K562 (cell line): ENCODE measurements at regions not wholly inside any gene's neighbourhood (a gene's known extent, or its start where the extent isn't known, plus 50 kb on each side); places are given as distances from the start of the nearest gene placed in this dataset.

Experiments used
- ATAC-seq: fragments of 200-7000 bp; cut with Tn5 transposase; 3 replicates; pipeline ENCODE4 v1.9.1; 2020; ENCODE audit warnings: moderate library complexity
- BruUV-seq: library from RNA; stranded (reverse); fragments of 400-500 nt; replicated peaks from 2 replicates; lab custom pipeline; 2021; lab: Mats Ljungman, UMichigan
- CTCF ChIA-PET: fragments of 300-600 bp; formaldehyde crosslinking; extraction: SDS; loops from one replicate; lab custom pipeline; 2021; ENCODE audit warnings: low intra/inter-chr PET ratio; lab: Yijun Ruan, JAX
- POLR2A ChIA-PET: fragments of 300-600, 350-650 bp; sonication (Branson Sonifier 250); formaldehyde crosslinking; extraction: SDS; loops from one replicate; lab custom pipeline; 2021; ENCODE audit warnings: antibody characterized with exemption, inconsistent platforms; lab: Yijun Ruan, JAX
- DNase-seq, 4 experiments: peaks; one replicate each; pipeline versions ENCODE4 v3.0.0 to v3.0.0-alpha.2; 2011 to 2018; ENCODE audit warnings: low spot score in 3 of 4, mixed read lengths in 3 of 4; ENCODE audit errors: extremely low read depth in 1 of 4
- FAIRE-seq: peaks from 2 replicates; lab custom pipeline; 2011; peaks lifted over from hg19 to GRCh38; lab: Jason Lieb, UNC
- H2AFZ ChIP-seq: 2 replicates; pipeline ENCODE4 v1.6.0; 2011; ENCODE audit warnings: low read depth, low read length, control low read depth, inconsistent platforms
- H3K27ac ChIP-seq: fragments of 200-600 bp; 3 replicates; pipeline ENCODE4 v1.8.0; 2011; ENCODE audit warnings: low read depth, mild to moderate bottlenecking, control low read depth, inconsistent platforms, low read length, moderate library complexity, mixed read lengths; ENCODE audit errors: extremely low read depth
- H3K27me3 ChIP-seq, 2 experiments: fragments of 300-600 bp in 1 of 2; 2 replicates in 1 of 2; 3 replicates in 1 of 2; pipeline versions ENCODE4 v1.6.0 to v1.8.0; 2011; ENCODE audit warnings: inconsistent platforms in 2 of 2, low read length in 2 of 2, mild to moderate bottlenecking in 1 of 2, mixed read lengths in 1 of 2, moderate library complexity in 1 of 2; ENCODE audit not compliant: control insufficient read depth in 2 of 2, insufficient read depth in 2 of 2
- H3K36me3 ChIP-seq: fragments of 300-600 bp; 3 replicates; pipeline ENCODE4 v1.8.0; 2011; ENCODE audit warnings: mild to moderate bottlenecking, low read length, inconsistent platforms; ENCODE audit not compliant: control insufficient read depth, insufficient read depth
- H3K4me1 ChIP-seq, 2 experiments: fragments of 200-600 bp in 1 of 2; replicated peaks in 1 of 2; 2 replicates in 1 of 2; 3 replicates in 1 of 2; pipeline versions ENCODE4 v1.5.1 to v1.8.0; 2011; ENCODE audit warnings: inconsistent platforms in 2 of 2, low read length in 2 of 2, mild to moderate bottlenecking in 1 of 2, mixed read lengths in 1 of 2, moderate library complexity in 1 of 2; ENCODE audit not compliant: control insufficient read depth in 2 of 2, insufficient read depth in 2 of 2
- H3K4me2 ChIP-seq: 2 replicates; pipeline ENCODE4 v1.6.1; 2011; ENCODE audit warnings: low read length, control low read depth, inconsistent platforms, mixed read lengths; ENCODE audit not compliant: insufficient read depth
- H3K4me3 ChIP-seq: fragments of 200-600 bp; sonication (generic), shearing (Covaris generic); 2 replicates; pipeline ENCODE4 v1.5.1; 2016; ENCODE audit warnings: control low read depth, inconsistent platforms
- H3K79me2 ChIP-seq: fragments of 200-600 bp; 3 replicates; pipeline ENCODE4 v1.8.0; 2011; ENCODE audit warnings: low read length, inconsistent platforms; ENCODE audit not compliant: control insufficient read depth, insufficient read depth
- H3K9ac ChIP-seq, 2 experiments: 2 replicates each; pipeline versions ENCODE4 v1.6.0 to v1.6.1; 2011; ENCODE audit warnings: low read depth in 2 of 2, low read length in 2 of 2, control low read depth in 1 of 2, inconsistent platforms in 1 of 2, mild to moderate bottlenecking in 1 of 2, mixed read lengths in 1 of 2; ENCODE audit not compliant: insufficient read depth in 1 of 2
- H3K9me1 ChIP-seq: one replicate; pipeline ENCODE4 v1.6.0; 2011; ENCODE audit warnings: inconsistent platforms, mild to moderate bottlenecking, low read length, moderate library complexity; ENCODE audit not compliant: control insufficient read depth, insufficient read depth
- H3K9me3 ChIP-seq: replicated peaks from 2 replicates; pipeline ENCODE4 v1.5.1; 2011; ENCODE audit warnings: low read depth, low read length, inconsistent platforms; ENCODE audit not compliant: control insufficient read depth, insufficient read depth
- H4K20me1 ChIP-seq: replicated peaks from 2 replicates; pipeline ENCODE4 v1.6.1; 2011; ENCODE audit warnings: low read length, inconsistent platforms, mixed read lengths; ENCODE audit not compliant: control insufficient read depth, insufficient read depth
- HEY1 ChIP-seq: fragments of 250-450 bp; sonication (Bioruptor Pico); IDR thresholded peaks from 2 replicates; pipeline ENCODE4 v1.5.0; 2020; ENCODE audit warnings: mild to moderate bottlenecking, moderate library complexity, borderline replicate concordance
- KDM2B ChIP-seq: fragments of 250-450 bp; sonication (Bioruptor Pico); IDR thresholded peaks from 2 replicates; pipeline ENCODE4 v1.8.0; 2021; ENCODE audit warnings: mild to moderate bottlenecking, moderate library complexity
- NFE2 ChIP-seq: IDR thresholded peaks from 2 replicates; pipeline ENCODE4 v1.6.1; 2014; ENCODE audit warnings: antibody characterized with exemption, low read depth
- ZNF324 ChIP-seq: fragments of 250-450 bp; sonication (Bioruptor Pico); IDR thresholded peaks from 2 replicates; pipeline ENCODE4 v1.4.0; 2020; ENCODE audit warnings: mild to moderate bottlenecking
- ZNF583 ChIP-seq: fragments of 250-450 bp; sonication (Bioruptor Pico); IDR thresholded peaks from 2 replicates; pipeline ENCODE4 v1.4.0; 2020
- WGBS: fragments of 100-300 bp; shearing (Covaris generic); methylation state at CpG from one replicate; pipeline ENCODE4 v1.1.6; 2016; ENCODE audit warnings: low coverage, mixed read lengths; ENCODE audit not compliant: insufficient coverage; ENCODE audit errors: missing lambda C conversion rate; 5-methylcytosine and 5-hydroxymethylcytosine counted together
- in situ Hi-C: fragments of 300-500 bp; cut with MboI; formaldehyde crosslinking; loops from 4 replicates; pipeline ENCODE4 v1.15.0; 2018; ENCODE audit warnings: inconsistent platforms, mixed read lengths
- intact Hi-C: fragments of 100-400 bp; cut with micrococcal nuclease; formaldehyde crosslinking; loops from 2 replicates; pipeline ENCODE4 v1.14.2; 2022
- TF ChIP-seq, protein P1 (sequence below): IDR thresholded peaks from 2 replicates; pipeline ENCODE4 v1.6.1; 2016; ENCODE audit warnings: missing genetic modification characterization, missing compliant biosample characterization

DNA sequence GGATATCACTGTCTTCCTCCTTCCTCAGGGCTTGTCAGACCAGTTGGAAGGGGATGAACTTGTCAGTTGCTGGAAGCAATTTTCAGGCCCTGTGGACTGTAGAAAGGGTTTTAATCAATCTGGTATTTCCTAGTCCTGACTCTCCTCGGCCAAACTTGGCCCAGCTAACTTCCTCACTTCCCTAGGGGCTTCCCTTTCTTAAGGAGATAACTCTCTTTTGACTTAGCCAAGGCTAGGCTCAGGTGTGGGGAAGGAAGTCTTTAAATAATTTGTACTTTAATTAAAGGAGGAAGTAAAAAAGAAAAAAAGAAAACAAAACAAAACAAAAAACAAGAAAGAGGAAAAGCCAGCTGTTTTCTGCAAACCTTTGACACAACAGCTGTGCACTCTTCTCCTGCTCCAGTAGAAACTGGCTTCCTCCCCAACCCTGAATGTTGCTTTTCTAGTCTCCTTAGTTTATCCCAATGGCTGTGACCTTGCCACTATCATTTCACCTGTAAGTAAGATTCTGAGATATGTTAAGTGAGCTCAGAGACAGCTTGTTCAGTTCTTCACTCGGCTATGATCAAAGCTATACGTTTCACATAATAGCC, 53.0 kb upstream of the ST3GAL6 start:
- Histone ChIP-seq H3K9ac (no peak overlapping the region), H3K27me3 (no peaks in the 10 kb centered on the region; a peak in 1 of 5 replicates), H3K9me1 (no peaks in the 10 kb centered on the region), H4K20me1 (no peaks in the 10 kb centered on the region), H3K79me2 (no peaks in the 10 kb centered on the region), H2AFZ (no peak overlapping the region), H3K4me3 (no peak overlapping the region), H3K4me2 (no peak overlapping the region), H3K9me3 (no peaks in the 10 kb centered on the region), H3K4me1 (no peaks in the 10 kb centered on the region)
- in situ Hi-C loops (no loop called here), intact Hi-C loops (no loop called here)
- ATAC-seq (no peak), DNase-seq (no peak), FAIRE-seq (no peak)
- WGBS = 0% methylated on average over 3 of the region's 3 CpGs
- ChIA-PET CTCF (no interaction called here), POLR2A (interaction anchor here (0.6 kb wide), 1 partner anchor 12 kb away, joined by 3 read pairs; no protein-coding TSS in a partner anchor)
- TF ChIP-seq ZNF583 (no peak), ZNF324 (CRISPR knock-in tag) (no peak), KDM2B (no peak), NFE2 (no peak), HEY1 (CRISPR knock-in tag) (no peak)
- TF ChIP-seq, protein P1, sequence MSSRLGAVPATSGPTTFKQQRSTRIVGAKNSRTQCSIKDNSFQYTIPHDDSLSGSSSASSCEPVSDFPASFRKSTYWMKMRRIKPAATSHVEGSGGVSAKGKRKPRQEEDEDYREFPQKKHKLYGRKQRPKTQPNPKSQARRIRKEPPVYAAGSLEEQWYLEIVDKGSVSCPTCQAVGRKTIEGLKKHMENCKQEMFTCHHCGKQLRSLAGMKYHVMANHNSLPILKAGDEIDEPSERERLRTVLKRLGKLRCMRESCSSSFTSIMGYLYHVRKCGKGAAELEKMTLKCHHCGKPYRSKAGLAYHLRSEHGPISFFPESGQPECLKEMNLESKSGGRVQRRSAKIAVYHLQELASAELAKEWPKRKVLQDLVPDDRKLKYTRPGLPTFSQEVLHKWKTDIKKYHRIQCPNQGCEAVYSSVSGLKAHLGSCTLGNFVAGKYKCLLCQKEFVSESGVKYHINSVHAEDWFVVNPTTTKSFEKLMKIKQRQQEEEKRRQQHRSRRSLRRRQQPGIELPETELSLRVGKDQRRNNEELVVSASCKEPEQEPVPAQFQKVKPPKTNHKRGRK (tag) = no peak
- TF ChIP-seq, all 486 proteins: peak for 0
- no peak overlapping the region for H3K27ac ChIP-seq
- no peaks in the 10 kb centered on the region for H3K36me3 ChIP-seq
- BruUV-seq = no TSS peak
